GM21528 (cell line): ENCODE measurements at regions not wholly inside any gene's neighbourhood (a gene's known extent, or its start where the extent isn't known, plus 50 kb on each side); places are given as distances from the start of the nearest gene placed in this dataset.

Experiments used
- ATAC-seq: cut with Tn5 transposase; IDR thresholded peaks from one replicate; pipeline ENCODE4 v1.9.1; 2021; ENCODE audit warnings: mild to moderate bottlenecking, moderate library complexity; ENCODE audit not compliant: unreplicated experiment, low FRiP score

- ATAC-seq = no peak
These were observed 160.9 kb downstream of the ADAMTS15 start for GRCh38 chr11:130609121-130610035.

- no peak for ATAC-seq
These were observed 163.4 kb downstream of the ADAMTS15 start for GRCh38 chr11:130611791-130612251.

- ATAC-seq = no peak
These were observed 163.9 kb downstream of the ADAMTS15 start for GRCh38 chr11:130612291-130612851.

GRCh38 chr11:130613396-130613795 is 165.0 kb downstream of the ADAMTS15 start:
- ATAC-seq = no peak

GRCh38 chr11:130614591-130614990 is 166.1 kb downstream of the ADAMTS15 start:
- no peak for ATAC-seq

GRCh38 chr11:130615561-130615960 is 167.1 kb downstream of the ADAMTS15 start:
- no peak for ATAC-seq

GRCh38 chr11:130616573-130616972 is 168.1 kb downstream of the ADAMTS15 start:
- no peak for ATAC-seq

GRCh38 chr11:130617001-130617400 is 168.6 kb downstream of the ADAMTS15 start:
- ATAC-seq = no peak

- no peak for ATAC-seq
These were observed 172.1 kb downstream of the ADAMTS15 start for GRCh38 chr11:130620548-130620947.

- ATAC-seq = no peak
These were observed 173.7 kb downstream of the ADAMTS15 start for GRCh38 chr11:130622141-130622542.

GRCh38 chr11:130623670-130624668 is 175.5 kb downstream of the ADAMTS15 start:
- no peak for ATAC-seq

GRCh38 chr11:130624971-130625544 is 176.6 kb downstream of the ADAMTS15 start:
- ATAC-seq = no peak

GRCh38 chr11:130625578-130626306 is 177.3 kb downstream of the ADAMTS15 start:
- ATAC-seq = no peak

- no peak for ATAC-seq
These were observed 180.6 kb downstream of the ADAMTS15 start for GRCh38 chr11:130629039-130629438.

- no peak for ATAC-seq
These were observed 182.7 kb downstream of the ADAMTS15 start for GRCh38 chr11:130631119-130631518.

GRCh38 chr11:130633466-130633865 is 185.0 kb downstream of the ADAMTS15 start:
- no peak for ATAC-seq

GRCh38 chr11:130634186-130634585 is 185.7 kb downstream of the ADAMTS15 start:
- ATAC-seq = no peak

- no peak for ATAC-seq
These were observed 186.6 kb downstream of the ADAMTS15 start for GRCh38 chr11:130634961-130635473.

- no peak for ATAC-seq
These were observed 187.6 kb downstream of the ADAMTS15 start for GRCh38 chr11:130635937-130636630.
